ENCODE measurements at regions not wholly inside any gene's neighbourhood (a gene's known extent, or its start where the extent isn't known, plus 50 kb on each side); places are given as distances from the start of the nearest gene placed in this dataset.
A peak's percentile ranks its signal among the peaks of the same experiment; 100 is the strongest.
"Not testable (repeated sequence)": the region's sequence is repeated elsewhere in the genome, so short reads cannot be mapped to it uniquely, and the experiment has no call there.

DNA sequence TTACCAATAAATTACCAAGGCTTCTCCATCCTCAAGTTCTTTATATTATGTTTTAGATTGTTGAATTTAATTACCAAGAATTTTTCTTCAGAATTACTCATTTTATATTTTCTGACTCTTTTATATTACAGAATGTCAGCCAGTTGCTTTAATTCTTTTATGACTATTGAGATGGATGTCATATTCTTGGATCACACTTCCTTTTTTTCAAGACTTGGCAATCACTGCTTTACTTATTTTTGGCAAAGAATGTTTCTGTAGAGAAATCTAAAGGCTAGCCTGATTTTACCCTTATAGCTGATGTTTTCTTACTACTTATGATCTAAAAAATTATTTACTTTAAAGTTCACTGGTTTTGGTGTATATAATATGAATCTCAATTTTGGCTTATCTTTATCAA is 721.1 kb upstream of the TMPRSS15 start:
- in situ Hi-C loops (cut with HindIII; ENCODE audit: low sequenced_read_pairs), result no loop called here
- DNase-seq (ENCODE audit: low spot score), result peak; percentile 40

- no peak for DNase-seq (ENCODE audit: low spot score)
- in situ Hi-C loops (cut with HindIII; ENCODE audit: low sequenced_read_pairs), result no loop called here
Observed at GRCh38 chr21:19130379-19131028, 726.9 kb upstream of the TMPRSS15 start.

DNA sequence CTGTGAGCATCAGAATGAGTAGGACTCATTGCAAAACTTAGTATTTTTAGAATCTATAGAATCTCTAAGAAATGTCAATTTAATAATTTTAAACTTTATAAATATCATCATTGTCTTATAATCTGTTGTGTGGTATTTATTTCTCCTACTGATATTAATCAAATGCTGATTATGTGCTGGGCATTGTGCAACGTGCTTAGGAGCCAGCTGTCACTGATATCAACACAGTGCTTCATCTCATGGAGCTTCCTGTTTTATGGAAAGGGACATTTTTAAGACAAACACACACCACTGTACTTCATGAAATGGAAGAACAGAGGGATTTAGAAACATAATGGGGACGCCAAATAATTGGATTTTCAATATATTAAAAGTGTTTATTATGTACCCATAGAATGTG is 737.9 kb upstream of the TMPRSS15 start:
- in situ Hi-C loops (cut with HindIII; ENCODE audit: low sequenced_read_pairs), result no loop called here
- DNase-seq (ENCODE audit: low spot score), result no peak

- DNase-seq (ENCODE audit: low spot score), result no peak
- in situ Hi-C loops (cut with HindIII; ENCODE audit: low sequenced_read_pairs), result no loop called here
Observed at GRCh38 chr21:19145682-19146293, 742.2 kb upstream of the TMPRSS15 start.

DNA sequence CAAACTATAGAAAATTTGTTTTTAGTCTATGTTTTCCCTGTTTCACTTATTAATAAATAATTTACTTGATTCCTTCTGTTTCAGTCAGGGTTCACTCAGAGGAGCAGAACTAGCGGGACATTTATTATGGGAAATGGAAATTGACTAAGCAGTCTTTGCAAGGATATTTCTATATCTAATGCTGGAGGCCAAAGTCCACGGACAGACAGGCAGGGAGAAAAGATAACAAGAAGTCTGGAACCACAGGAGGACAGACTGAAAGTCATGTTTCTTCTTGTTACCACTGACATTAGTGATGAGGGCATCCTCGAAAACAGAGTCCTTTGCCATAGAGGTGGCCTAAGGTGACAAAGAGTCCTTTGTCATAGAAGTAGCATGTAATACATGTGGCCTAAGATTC is 744.5 kb upstream of the TMPRSS15 start:
- in situ Hi-C loops (cut with HindIII; ENCODE audit: low sequenced_read_pairs), result no loop called here

DNA sequence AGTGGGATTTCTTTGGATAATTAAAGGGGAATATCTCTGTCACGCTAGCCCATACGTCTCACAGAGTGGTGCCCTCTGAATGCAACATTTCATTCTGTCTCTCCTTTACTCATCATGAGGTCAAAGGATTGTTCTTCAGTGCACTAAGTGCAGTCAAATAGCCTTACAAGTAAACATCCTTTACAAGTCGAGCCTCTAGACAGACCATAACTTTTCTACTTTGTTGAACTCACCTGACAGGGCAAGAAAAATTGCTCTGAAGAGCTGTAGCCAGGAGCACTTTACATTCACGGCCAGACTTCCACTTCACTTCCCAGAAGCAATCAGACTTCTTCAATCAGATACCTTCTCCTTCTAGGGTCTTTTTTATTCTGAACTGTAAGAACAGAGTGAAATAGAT is 768.0 kb upstream of the TMPRSS15 start:
- in situ Hi-C loops (cut with HindIII; ENCODE audit: low sequenced_read_pairs), result no loop called here
- no peak for DNase-seq (ENCODE audit: low spot score)

More for the DNA sequence above, 744.5 kb upstream of the TMPRSS15 start:
- DNase-seq (ENCODE audit: low spot score), result no peak

GRCh38 chr21:19181604-19182140 is 778.1 kb upstream of the TMPRSS15 start:
- no peak for DNase-seq (ENCODE audit: low spot score)
- in situ Hi-C loops (cut with HindIII; ENCODE audit: low sequenced_read_pairs), result no loop called here

DNA sequence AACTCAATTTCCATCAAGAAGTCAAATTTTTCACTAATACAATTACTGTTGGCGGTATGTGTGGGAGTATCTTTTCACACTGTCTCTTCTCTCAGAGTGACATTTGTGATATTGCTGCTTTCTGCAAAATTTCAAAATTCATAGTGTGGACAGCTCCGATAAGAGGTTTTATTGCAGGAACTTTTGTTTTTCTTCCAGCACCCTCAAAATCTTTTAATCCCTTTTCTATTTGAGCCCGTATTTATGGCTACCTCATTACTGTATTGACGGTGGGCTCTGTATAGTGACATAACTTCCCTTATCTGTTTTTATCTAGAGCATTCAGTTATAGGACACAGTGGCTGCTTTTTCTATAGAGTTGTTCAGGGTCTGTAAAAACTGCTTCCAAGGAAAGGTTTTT is 794.4 kb upstream of the TMPRSS15 start:
- in situ Hi-C loops (cut with HindIII; ENCODE audit: low sequenced_read_pairs), result no loop called here

GRCh38 chr21:19198801-19199200 is 795.2 kb upstream of the TMPRSS15 start:
- DNase-seq (ENCODE audit: low spot score), result no peak
- in situ Hi-C loops (cut with HindIII; ENCODE audit: low sequenced_read_pairs), result no loop called here

More for the DNA sequence above, 794.4 kb upstream of the TMPRSS15 start:
- DNase-seq (ENCODE audit: low spot score), result no peak

GRCh38 chr21:19218163-19218562 is 814.6 kb upstream of the TMPRSS15 start:
- no peak for DNase-seq (ENCODE audit: low spot score)
- in situ Hi-C loops (cut with HindIII; ENCODE audit: low sequenced_read_pairs), result no loop called here

DNA sequence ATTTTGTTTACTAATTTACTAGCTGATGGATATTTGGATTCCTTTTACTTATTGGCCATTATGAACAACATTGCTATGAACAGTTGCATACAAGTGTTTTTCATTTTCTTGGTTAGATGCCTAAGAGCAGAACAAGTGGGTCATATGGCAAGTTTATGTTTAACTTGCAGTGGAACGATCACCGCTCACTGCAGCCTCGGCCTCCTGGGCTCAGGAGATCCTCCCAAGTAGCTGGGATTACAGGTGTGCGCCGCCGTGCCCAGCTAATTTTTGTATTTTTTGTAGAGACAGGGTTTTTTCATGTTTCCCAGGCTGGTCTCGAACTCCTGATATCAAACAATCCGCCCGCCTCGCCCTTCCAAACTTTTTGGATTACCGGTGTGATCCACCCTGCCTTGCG is 820.5 kb upstream of the TMPRSS15 start:
- in situ Hi-C loops (cut with HindIII; ENCODE audit: low sequenced_read_pairs), result no loop called here
- DNase-seq (ENCODE audit: low spot score), result no peak

DNA sequence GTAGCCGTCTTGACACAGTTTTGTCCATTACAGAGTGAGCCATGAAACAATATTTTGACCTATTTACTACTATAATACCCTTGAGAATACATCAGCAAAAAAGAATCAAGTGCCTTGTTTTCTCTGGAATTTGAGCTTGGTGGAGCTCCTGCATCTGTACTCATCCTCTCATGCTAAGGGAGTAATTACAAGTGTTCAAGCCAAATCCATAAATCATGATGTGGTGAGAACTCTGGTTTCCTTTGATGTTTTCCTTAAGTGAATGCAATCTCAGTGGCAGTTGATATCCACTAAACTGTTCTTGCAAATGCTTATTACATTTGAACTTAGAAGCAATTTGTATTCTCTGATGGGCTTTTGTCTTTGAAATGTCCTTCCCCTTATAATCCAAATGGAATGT is 824.6 kb upstream of the TMPRSS15 start:
- in situ Hi-C loops (cut with HindIII; ENCODE audit: low sequenced_read_pairs), result no loop called here
- no peak for DNase-seq (ENCODE audit: low spot score)

DNA sequence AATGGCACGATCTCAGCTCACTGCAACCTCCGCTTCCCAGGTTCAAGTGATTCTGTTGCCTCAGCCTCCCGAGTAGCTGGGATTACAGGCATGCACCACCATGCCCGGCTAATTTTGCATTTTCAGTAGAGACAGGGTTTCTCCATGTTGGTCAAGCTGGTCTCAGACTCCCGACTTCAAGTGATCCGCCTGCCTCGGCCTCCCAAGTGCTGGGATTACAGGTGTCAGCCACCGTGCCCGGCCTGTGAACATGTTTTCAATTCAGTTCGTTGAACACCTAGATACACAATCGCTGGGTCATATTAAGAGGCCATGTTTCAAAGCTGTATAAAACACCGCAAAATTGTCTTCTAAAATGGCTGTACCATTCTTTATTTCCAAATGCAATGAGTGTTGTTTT is 830.3 kb upstream of the TMPRSS15 start:
- in situ Hi-C loops (cut with HindIII; ENCODE audit: low sequenced_read_pairs), result not testable (repeated sequence)

DNA sequence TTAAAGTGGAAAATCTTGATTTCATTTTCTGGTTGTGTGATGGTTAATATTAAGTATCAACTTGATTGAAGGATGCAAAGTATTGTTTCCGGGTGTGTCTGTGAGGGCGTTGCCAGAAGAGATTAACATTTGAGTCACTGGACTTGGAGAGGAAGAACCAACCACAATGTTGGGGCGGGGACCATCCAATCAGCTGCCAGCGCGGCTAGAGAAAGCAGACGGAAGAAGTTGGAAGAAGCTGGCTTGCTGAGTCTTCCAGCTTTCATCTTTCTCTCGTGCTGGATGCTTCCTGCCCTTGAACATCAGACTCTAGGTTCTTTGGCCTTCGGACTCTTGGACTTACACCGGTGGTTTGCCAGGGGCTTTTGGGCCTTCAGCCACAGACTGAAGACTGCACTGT is 832.6 kb upstream of the TMPRSS15 start:
- DNase-seq (ENCODE audit: low spot score), result no peak
- in situ Hi-C loops (cut with HindIII; ENCODE audit: low sequenced_read_pairs), result no loop called here

More for the DNA sequence above, 830.3 kb upstream of the TMPRSS15 start:
- DNase-seq (ENCODE audit: low spot score), result not testable (repeated sequence)

DNA sequence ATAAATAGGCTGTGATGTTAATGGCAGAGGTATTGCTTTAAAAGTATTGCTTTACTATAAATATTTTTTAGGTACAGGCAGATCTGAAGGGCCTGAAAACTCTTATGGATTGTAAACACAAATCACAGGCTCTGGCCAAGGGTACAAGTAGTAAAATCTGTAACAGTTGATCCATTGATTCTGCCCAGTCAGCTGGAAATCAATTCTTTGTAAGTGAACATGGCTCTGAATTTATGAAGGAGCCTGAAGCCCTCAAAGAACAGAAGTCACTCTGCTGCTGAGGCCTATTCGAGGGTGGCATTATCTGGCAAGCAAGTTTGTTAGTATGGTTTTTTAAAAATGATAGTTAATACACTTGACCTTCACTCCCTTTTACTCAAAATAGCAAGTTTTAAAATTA is 834.0 kb upstream of the TMPRSS15 start:
- peak; percentile 12 for DNase-seq (ENCODE audit: low spot score)
- in situ Hi-C loops (cut with HindIII; ENCODE audit: low sequenced_read_pairs), result no loop called here

DNA sequence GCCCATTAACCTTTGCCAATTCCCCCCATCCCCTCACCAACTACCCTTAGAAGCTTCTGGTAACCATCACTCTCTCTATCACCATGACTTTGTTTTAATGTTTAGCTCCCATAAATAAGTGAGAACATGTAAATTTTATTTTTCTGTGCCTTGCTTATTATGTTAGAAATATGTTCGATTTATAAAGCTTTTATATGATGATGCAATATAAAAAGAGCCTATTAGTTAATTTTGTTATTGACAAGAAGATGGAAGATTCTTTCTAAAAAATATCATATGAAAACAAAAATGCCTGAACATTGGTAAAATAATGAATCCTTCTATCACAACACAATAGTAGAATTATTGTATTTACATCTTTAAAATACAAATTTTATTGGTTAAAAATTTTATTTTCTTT is 836.1 kb upstream of the TMPRSS15 start:
- no peak for DNase-seq (ENCODE audit: low spot score)
- in situ Hi-C loops (cut with HindIII; ENCODE audit: low sequenced_read_pairs), result no loop called here

GRCh38 chr21:19244502-19245187 is 841.1 kb upstream of the TMPRSS15 start:
- in situ Hi-C loops (cut with HindIII; ENCODE audit: low sequenced_read_pairs), result no loop called here
- no peak for DNase-seq (ENCODE audit: low spot score)

- in situ Hi-C loops (cut with HindIII; ENCODE audit: low sequenced_read_pairs), result no loop called here
Observed at GRCh38 chr21:19245188-19245580, 841.6 kb upstream of the TMPRSS15 start.

DNA sequence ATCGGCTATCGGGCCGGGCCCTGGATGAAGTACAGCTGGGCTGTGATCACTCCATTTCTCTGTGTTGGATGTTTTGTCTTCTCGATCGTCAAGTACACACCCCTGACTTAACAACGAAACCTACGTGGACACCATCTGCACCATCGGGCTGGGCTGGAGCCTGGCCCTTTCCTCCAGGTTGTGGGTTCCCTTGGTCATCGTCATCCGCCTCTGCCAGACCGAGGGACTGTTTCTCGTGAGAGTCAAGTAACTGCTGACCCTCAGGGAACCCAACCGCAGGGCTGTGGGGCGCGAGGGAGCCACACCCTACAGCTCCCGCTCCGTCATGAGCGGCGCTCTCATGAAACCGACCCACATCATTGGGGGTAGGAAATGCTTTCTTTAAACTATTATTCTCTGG is 842.4 kb upstream of the TMPRSS15 start:
- in situ Hi-C loops (cut with HindIII; ENCODE audit: low sequenced_read_pairs), result no loop called here

More at GRCh38 chr21:19245188-19245580, 841.6 kb upstream of the TMPRSS15 start:
- no peak for DNase-seq (ENCODE audit: low spot score)

GRCh38 chr21:19256934-19257660 is 853.5 kb upstream of the TMPRSS15 start:
- in situ Hi-C loops (cut with HindIII; ENCODE audit: low sequenced_read_pairs), result no loop called here
- DNase-seq (ENCODE audit: low spot score), result no peak

More for the DNA sequence above, 842.4 kb upstream of the TMPRSS15 start:
- no peak for DNase-seq (ENCODE audit: low spot score)

Data from G401 (cell line).